Heart left ventricle (tissue), 16 donors: ENCODE measurements at regions not wholly inside any gene's neighbourhood (a gene's known extent, or its start where the extent isn't known, plus 50 kb on each side); places are given as distances from the start of the nearest gene placed in this dataset.

Experiments
- ATAC-seq, 4 donors: fragments of 200-7000 bp; cut with Tn5 transposase; one replicate each; pipeline ENCODE4 v1.9.1; 2020 to 2022; ENCODE audit warnings: moderate library complexity in 4 of 4, mild to moderate bottlenecking in 3 of 4, moderate number of reproducible peaks in 1 of 4
- DNase-seq, 5 donors: peaks; one replicate each; pipeline ENCODE4 v3.0.0-alpha.2; 2020
- H3K27ac ChIP-seq, 12 donors: fragments of 200-600 bp; sonication (generic) in 4 of 12; one replicate each; pipeline versions ENCODE4 v1.5.0 to v1.8.0; 2016 to 2022; ENCODE audit warnings: mild to moderate bottlenecking in 2 of 12
- H3K27me3 ChIP-seq, 9 donors: fragments of 200-600 bp; sonication (generic) in 2 of 9; one replicate each; pipeline versions ENCODE4 v1.5.1 to v1.8.0; 2016 to 2022; ENCODE audit warnings: mild to moderate bottlenecking in 3 of 9
- H3K36me3 ChIP-seq, 9 donors: fragments of 200-600 bp; sonication (generic) in 2 of 9; one replicate each; pipeline versions ENCODE4 v1.5.0 to v1.8.0; 2018 to 2022; ENCODE audit warnings: mild to moderate bottlenecking in 2 of 9
- H3K4me1 ChIP-seq, 12 donors: fragments of 200-600 bp; sonication (generic) in 4 of 12; one replicate each; pipeline versions ENCODE4 v1.5.0 to v1.8.0; 2016 to 2022; ENCODE audit warnings: mild to moderate bottlenecking in 3 of 12
- H3K4me3 ChIP-seq, 12 donors: fragments of 200-600 bp; sonication (generic) in 4 of 12; one replicate each; pipeline versions ENCODE4 v1.5.0 to v1.8.0; 2017 to 2022; ENCODE audit warnings: mild to moderate bottlenecking in 9 of 12, moderate library complexity in 4 of 12
- H3K9me3 ChIP-seq, 12 donors: fragments of 200-600 bp; sonication (generic) in 4 of 12; one replicate each; pipeline versions ENCODE4 v1.5.0 to v1.8.0; 2016 to 2022; ENCODE audit warnings: mild to moderate bottlenecking in 1 of 12
- CTCF ChIP-seq, 12 donors: fragments of 200-600 bp; sonication (generic) in 4 of 12; IDR thresholded peaks; one replicate each; pipeline versions ENCODE4 v1.5.0 to v1.8.0; 2018 to 2022; ENCODE audit warnings: antibody characterized with exemption in 12 of 12, mild to moderate bottlenecking in 5 of 12
- POLR2A ChIP-seq, 2 donors: fragments of 450-650 bp; IDR thresholded peaks; one replicate each; pipeline ENCODE4 v1.6.1; 2017; ENCODE audit warnings: antibody characterized with exemption in 2 of 2, mild to moderate bottlenecking in 2 of 2, moderate library complexity in 2 of 2
- WGBS, 4 donors: extraction: QIAGEN DNeasy Blood & Tissue Kit in 2 of 4; methylation state at CpG; one replicate each; pipeline versions ENCODE4 v1.1.5 to v1.1.7; 2013 to 2018; 5-methylcytosine and 5-hydroxymethylcytosine counted together
- intact Hi-C, 10 donors: fragments of 100-400 bp; cut with DNase I; formaldehyde crosslinking; loops; one replicate each; pipeline versions ENCODE4 v1.11.1 to v1.14.2; 2022
- donor health status: ischemic (EF 13 %, LVEDD 7.1; RV severe dilation, severe dysfunction).
- donor health status: healthy with polysubstance abuse.
- donor health status: DM: no; HTN: yes; CAD: no.
- donor health status: DM: no; HTN: no; CAD: no.
- donor health status: ischemic (EF 25% LVEDD 6.9; RV normal size, moderate dysfunction).
- donor health status: ischemic (EF 25% LVEDD 5.7; RV mildly dilated, moderate dysfunction).
- donor health status: healthy.
- donor health status: DM: yes; HTN: yes; CAD: no.
- donor health status: ischemic (EF 35%, LVEDD 5.7; RV mildly dilated, moderate dysfunction).
- donor health status: nonischemic (EF 11% LVEDD 7.7; RV severe dilation, severe dysfunction).
- donor health status: DM: yes; HTN: yes; CAD: no.
- donor health status: PGD.
- donor health status: ischemic (EF 29% LVEDD 5.4; RV normal size, mild dysfunction).
- donor health status: nonischemic (EF 23%, LVEDD 6.1; RV moderate dilation, normal function).

- no peaks in the 10 kb centered on the region for H3K27me3 ChIP-seq
- TF ChIP-seq CTCF (IDR thresholded peaks at IDR 0.05) (no peak), POLR2A (IDR thresholded peaks at IDR 0.05) (no peak)
- H3K36me3 ChIP-seq = no peaks in the 10 kb centered on the region
- intact Hi-C loops = no loop called here
- no peaks in the 10 kb centered on the region for H3K4me1 ChIP-seq
- DNase-seq (no peak), ATAC-seq (no peak)
- 38 to 58% (median 57%) methylated on average over 5 of the region's 5 CpGs for WGBS, 4 donors
- no peak overlapping the region for H3K27ac ChIP-seq
- H3K4me3 ChIP-seq = no peak overlapping the region
- H3K9me3 ChIP-seq = no peaks in the 10 kb centered on the region
These were observed 987.7 kb upstream of the GRIA3 start for GRCh38 chrX:122196343-122196742.

GRCh38 chrX:122203399-122203798, 980.7 kb upstream of the GRIA3 start:
- no peaks in the 10 kb centered on the region for H3K4me1 ChIP-seq
- no peaks in the 10 kb centered on the region for H3K27me3 ChIP-seq
- no peak overlapping the region for H3K4me3 ChIP-seq
- H3K36me3 ChIP-seq = no peaks in the 10 kb centered on the region
- H3K27ac ChIP-seq = no peak overlapping the region
- TF ChIP-seq CTCF (IDR thresholded peaks at IDR 0.05) = no peak
- no peak for TF ChIP-seq POLR2A (IDR thresholded peaks at IDR 0.05)
- WGBS, 4 donors = 31 to 55% (median 49%) methylated on average over 3 of the region's 3 CpGs
- no peaks in the 10 kb centered on the region for H3K9me3 ChIP-seq
- no peak for ATAC-seq
- intact Hi-C loops = no loop called here
- DNase-seq = no peak

- DNase-seq (no peak), ATAC-seq (no peak)
- TF ChIP-seq POLR2A (IDR thresholded peaks at IDR 0.05) = no peak
- TF ChIP-seq CTCF (IDR thresholded peaks at IDR 0.05) = no peak
- no peaks in the 10 kb centered on the region for H3K9me3 ChIP-seq
- H3K36me3 ChIP-seq = no peaks in the 10 kb centered on the region
- no peak overlapping the region for H3K4me3 ChIP-seq
- no peaks in the 10 kb centered on the region for H3K4me1 ChIP-seq
- peaks cover 0 to 3% (median 0%) of the 10 kb centered on the region in 9 donors for H3K27me3 ChIP-seq
- no peak overlapping the region for H3K27ac ChIP-seq
- intact Hi-C loops = no loop called here
- 70 to 80% (median 74%) methylated on average over 4 of the region's 4 CpGs for WGBS, 4 donors
These were observed 965.4 kb upstream of the GRIA3 start for GRCh38 chrX:122218666-122219065.

- Histone ChIP-seq H3K4me1 (no peaks in the 10 kb centered on the region), H3K36me3 (no peaks in the 10 kb centered on the region), H3K27ac (no peak overlapping the region), H3K9me3 (no peaks in the 10 kb centered on the region), H3K27me3 (peaks cover 0 to 3% (median 0%) of the 10 kb centered on the region in 9 donors), H3K4me3 (no peak overlapping the region)
- intact Hi-C loops = no loop called here
- ATAC-seq (no peak), DNase-seq (no peak)
- 46 to 71% (median 64%) methylated on average over 1 of the region's 1 CpG for WGBS, 4 donors
- TF ChIP-seq CTCF (IDR thresholded peaks at IDR 0.05) (no peak), POLR2A (IDR thresholded peaks at IDR 0.05) (no peak)
These were observed 964.9 kb upstream of the GRIA3 start for GRCh38 chrX:122219226-122219625.
